Endothelial cell (in vitro differentiated cells): ENCODE measurements at regions not wholly inside any gene's neighbourhood (a gene's known extent, or its start where the extent isn't known, plus 50 kb on each side); places are given as distances from the start of the nearest gene placed in this dataset.

Experiments
- DNase-seq: peaks from one replicate; pipeline ENCODE4 v3.0.0; 2021; ENCODE audit warnings: low spot score
- H3K27ac Mint-ChIP-seq: one replicate; pipeline ENCODE4 v1.8.0; 2021; ENCODE audit warnings: mixed read lengths, inconsistent platforms; ENCODE audit not compliant: unreplicated experiment
- H3K27me3 Mint-ChIP-seq: one replicate; pipeline ENCODE4 v1.8.0; 2021; ENCODE audit warnings: mild to moderate bottlenecking, moderate library complexity, mixed read lengths, inconsistent platforms; ENCODE audit not compliant: unreplicated experiment
- H3K36me3 Mint-ChIP-seq: one replicate; pipeline ENCODE4 v1.8.0; 2021; ENCODE audit warnings: mild to moderate bottlenecking, low read depth, mixed read lengths, inconsistent platforms; ENCODE audit not compliant: unreplicated experiment
- H3K4me1 Mint-ChIP-seq: one replicate; pipeline ENCODE4 v1.8.0; 2021; ENCODE audit warnings: mild to moderate bottlenecking, mixed read lengths, inconsistent platforms; ENCODE audit not compliant: unreplicated experiment
- H3K4me3 Mint-ChIP-seq: one replicate; pipeline ENCODE4 v1.8.0; 2021; ENCODE audit warnings: mild to moderate bottlenecking, mixed read lengths, inconsistent platforms; ENCODE audit not compliant: unreplicated experiment
- H3K9me3 Mint-ChIP-seq: one replicate; pipeline ENCODE4 v1.8.0; 2021; ENCODE audit warnings: mixed read lengths, inconsistent platforms; ENCODE audit not compliant: unreplicated experiment
- TF ChIP-seq, protein P1 (sequence below): fragments of 200-600 bp; sonication (generic); IDR thresholded peaks from one replicate; pipeline ENCODE4 v1.5.0; 2021; ENCODE audit warnings: antibody characterized with exemption; ENCODE audit not compliant: unreplicated experiment

DNA sequence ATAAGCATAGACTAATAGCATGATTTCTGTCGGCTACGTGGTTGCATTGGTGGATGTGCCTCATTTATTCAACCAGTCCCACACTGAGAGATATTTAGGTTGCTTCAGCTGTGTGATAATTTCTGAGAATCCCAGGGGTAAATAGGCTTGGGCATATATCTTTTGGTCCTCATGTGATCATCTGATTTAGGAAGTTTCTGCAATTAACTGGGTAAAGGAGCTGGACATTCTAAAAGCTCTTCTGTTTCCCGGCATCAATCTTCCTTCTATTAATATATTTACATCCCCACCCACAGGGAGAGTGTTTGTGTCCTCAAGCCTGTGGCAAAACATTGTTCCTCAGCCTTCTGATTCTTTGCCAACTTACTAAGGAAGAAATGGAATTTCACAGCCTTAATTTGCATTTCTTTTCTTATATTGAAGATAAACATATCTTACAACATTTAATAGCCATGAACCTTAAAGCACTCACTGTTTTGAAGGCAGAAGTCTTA lies 431.6 kb downstream of the RFC3 start:
- Mint-ChIP-seq H3K4me1 (no peaks in the 10 kb centered on the region), H3K36me3 (no peaks in the 10 kb centered on the region), H3K4me3 (no peak overlapping the region), H3K27ac (no peak overlapping the region), H3K27me3 (no peaks in the 10 kb centered on the region), H3K9me3 (no peaks in the 10 kb centered on the region)
- no peak for DNase-seq
- TF ChIP-seq, protein P1, sequence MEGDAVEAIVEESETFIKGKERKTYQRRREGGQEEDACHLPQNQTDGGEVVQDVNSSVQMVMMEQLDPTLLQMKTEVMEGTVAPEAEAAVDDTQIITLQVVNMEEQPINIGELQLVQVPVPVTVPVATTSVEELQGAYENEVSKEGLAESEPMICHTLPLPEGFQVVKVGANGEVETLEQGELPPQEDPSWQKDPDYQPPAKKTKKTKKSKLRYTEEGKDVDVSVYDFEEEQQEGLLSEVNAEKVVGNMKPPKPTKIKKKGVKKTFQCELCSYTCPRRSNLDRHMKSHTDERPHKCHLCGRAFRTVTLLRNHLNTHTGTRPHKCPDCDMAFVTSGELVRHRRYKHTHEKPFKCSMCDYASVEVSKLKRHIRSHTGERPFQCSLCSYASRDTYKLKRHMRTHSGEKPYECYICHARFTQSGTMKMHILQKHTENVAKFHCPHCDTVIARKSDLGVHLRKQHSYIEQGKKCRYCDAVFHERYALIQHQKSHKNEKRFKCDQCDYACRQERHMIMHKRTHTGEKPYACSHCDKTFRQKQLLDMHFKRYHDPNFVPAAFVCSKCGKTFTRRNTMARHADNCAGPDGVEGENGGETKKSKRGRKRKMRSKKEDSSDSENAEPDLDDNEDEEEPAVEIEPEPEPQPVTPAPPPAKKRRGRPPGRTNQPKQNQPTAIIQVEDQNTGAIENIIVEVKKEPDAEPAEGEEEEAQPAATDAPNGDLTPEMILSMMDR = no peak

DNA sequence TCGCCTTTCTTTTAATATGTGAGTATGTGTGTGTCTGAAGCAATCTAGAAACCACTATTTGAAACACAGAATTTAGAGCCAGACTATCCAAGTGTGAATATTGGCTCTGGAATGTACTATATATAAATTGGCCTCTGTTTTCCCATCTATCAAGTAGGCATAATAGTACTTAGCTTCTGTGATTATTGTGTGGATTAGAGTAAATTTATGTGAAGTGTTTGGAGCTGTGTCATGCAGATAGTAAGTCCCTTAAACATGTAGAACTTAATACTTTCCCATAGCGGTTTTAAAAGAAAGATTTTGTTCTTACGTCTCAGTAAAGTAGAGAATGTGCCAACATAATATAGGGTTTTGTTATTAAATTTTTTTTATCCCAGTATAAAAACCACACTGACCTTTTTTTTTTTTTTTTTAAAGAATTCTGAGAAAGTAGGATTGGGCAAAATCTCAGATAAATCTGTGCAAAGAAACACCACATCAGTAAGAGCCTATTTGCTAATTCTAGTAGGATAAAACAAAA lies 432.3 kb downstream of the RFC3 start:
- no peaks in the 10 kb centered on the region for H3K9me3 Mint-ChIP-seq
- TF ChIP-seq, protein P1 = no peak
- no peaks in the 10 kb centered on the region for H3K4me1 Mint-ChIP-seq
- no peaks in the 10 kb centered on the region for H3K27me3 Mint-ChIP-seq
- H3K27ac Mint-ChIP-seq = no peak overlapping the region
- H3K4me3 Mint-ChIP-seq = no peak overlapping the region
- no peak for DNase-seq
- no peaks in the 10 kb centered on the region for H3K36me3 Mint-ChIP-seq

DNA sequence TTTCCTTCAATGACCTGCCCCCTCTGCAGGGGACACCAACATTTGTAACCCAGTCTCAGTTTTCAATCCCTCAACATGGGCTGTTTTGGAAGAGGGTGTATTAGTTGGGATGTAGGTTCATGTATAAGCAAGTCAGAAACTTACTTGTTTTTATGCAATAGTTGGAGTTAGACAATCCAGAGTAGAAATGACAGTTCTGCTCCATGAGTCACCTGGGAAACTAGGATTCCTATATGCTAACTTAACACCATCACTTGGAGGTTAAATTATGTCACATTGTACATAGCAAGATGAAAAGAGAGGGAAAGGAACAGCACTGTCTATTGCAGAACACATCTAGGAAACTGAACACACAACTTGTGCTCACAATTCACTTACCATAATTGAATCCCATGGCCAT lies 436.4 kb downstream of the RFC3 start:
- Mint-ChIP-seq H3K4me1 (no peaks in the 10 kb centered on the region), H3K27ac (no peak overlapping the region), H3K27me3 (no peaks in the 10 kb centered on the region), H3K9me3 (no peaks in the 10 kb centered on the region), H3K36me3 (no peaks in the 10 kb centered on the region), H3K4me3 (no peak overlapping the region)
- TF ChIP-seq, protein P1 = no peak
- no peak for DNase-seq

DNA sequence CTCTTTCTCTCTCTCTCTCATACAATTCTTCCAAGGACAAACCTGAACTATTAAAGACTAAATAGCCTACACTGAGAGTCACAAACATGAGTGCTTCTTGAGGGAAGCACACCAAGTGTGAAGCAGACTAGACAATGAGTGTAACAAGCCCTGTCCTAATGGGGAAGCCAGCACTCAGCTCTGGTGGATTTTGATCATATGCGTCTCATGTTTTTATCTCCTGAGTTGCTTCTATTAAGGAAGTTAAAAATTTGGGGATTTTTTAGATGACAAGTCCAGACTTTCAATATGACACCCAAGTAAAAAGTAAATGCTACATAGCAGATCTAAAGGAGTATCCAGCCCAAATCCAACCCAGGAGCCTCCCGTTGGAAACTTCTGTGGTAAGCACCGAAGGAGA lies 437.8 kb downstream of the RFC3 start:
- no peaks in the 10 kb centered on the region for H3K4me1 Mint-ChIP-seq
- no peak overlapping the region for H3K4me3 Mint-ChIP-seq
- no peak for DNase-seq
- H3K9me3 Mint-ChIP-seq = no peaks in the 10 kb centered on the region
- H3K27me3 Mint-ChIP-seq = no peaks in the 10 kb centered on the region
- TF ChIP-seq, protein P1 = no peak
- no peaks in the 10 kb centered on the region for H3K36me3 Mint-ChIP-seq
- H3K27ac Mint-ChIP-seq = no peak overlapping the region

DNA sequence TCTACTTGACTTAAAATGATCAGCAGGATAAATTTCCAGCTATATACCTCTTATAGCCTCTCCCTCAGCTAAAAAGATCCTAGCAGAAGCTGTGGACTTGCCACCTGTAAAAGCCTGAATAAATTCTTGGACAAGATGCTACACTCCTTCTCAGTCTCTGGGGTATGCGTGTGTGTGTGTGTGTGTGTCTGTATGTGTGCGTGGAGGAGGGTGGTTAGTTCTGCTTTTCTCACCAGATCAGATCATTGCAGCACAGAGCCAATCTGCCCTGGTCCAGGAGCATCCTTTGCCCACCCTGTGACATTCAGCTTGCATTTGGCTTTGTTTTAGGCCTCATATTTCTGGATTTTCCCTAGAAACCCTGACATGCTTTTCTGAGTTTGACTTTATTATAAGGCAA lies 438.3 kb downstream of the RFC3 start:
- Mint-ChIP-seq H3K4me1 (no peaks in the 10 kb centered on the region), H3K9me3 (no peaks in the 10 kb centered on the region), H3K36me3 (no peaks in the 10 kb centered on the region), H3K27me3 (no peaks in the 10 kb centered on the region), H3K4me3 (no peak overlapping the region), H3K27ac (no peak overlapping the region)
- no peak for DNase-seq
- TF ChIP-seq, protein P1 = no peak
